Ovary (tissue), 3 donors: ENCODE measurements at regions not wholly inside any gene's neighbourhood (a gene's known extent, or its start where the extent isn't known, plus 50 kb on each side); places are given as distances from the start of the nearest gene placed in this dataset.

Source experiments
- CTCF ChIP-seq, 3 donors: fragments of 450-650 bp in 2 of 3; fragments of 200-600 bp in 1 of 3; IDR thresholded peaks; one replicate each; pipeline versions ENCODE4 v1.5.1 to v1.8.0; 2016 to 2022; ENCODE audit warnings: antibody characterized with exemption in 3 of 3, mild to moderate bottlenecking in 1 of 3
- EP300 ChIP-seq: sonication (generic); formaldehyde crosslinking; IDR thresholded peaks from one replicate; pipeline ENCODE4 v1.6.1; 2017; ENCODE audit warnings: antibody characterized with exemption
- donor health status: DM: no; HTN: no; CAD: no.

GRCh38 chr4:107253090-107253489 is 217.0 kb upstream of the DKK2 start:
- TF ChIP-seq CTCF (IDR thresholded peaks at IDR 0.05), result no peak
- TF ChIP-seq EP300, result no peak
